ENCODE measurements at regions not wholly inside any gene's neighbourhood (a gene's known extent, or its start where the extent isn't known, plus 50 kb on each side); places are given as distances from the start of the nearest gene placed in this dataset.

- TF ChIP-seq, protein P1, sequence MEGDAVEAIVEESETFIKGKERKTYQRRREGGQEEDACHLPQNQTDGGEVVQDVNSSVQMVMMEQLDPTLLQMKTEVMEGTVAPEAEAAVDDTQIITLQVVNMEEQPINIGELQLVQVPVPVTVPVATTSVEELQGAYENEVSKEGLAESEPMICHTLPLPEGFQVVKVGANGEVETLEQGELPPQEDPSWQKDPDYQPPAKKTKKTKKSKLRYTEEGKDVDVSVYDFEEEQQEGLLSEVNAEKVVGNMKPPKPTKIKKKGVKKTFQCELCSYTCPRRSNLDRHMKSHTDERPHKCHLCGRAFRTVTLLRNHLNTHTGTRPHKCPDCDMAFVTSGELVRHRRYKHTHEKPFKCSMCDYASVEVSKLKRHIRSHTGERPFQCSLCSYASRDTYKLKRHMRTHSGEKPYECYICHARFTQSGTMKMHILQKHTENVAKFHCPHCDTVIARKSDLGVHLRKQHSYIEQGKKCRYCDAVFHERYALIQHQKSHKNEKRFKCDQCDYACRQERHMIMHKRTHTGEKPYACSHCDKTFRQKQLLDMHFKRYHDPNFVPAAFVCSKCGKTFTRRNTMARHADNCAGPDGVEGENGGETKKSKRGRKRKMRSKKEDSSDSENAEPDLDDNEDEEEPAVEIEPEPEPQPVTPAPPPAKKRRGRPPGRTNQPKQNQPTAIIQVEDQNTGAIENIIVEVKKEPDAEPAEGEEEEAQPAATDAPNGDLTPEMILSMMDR (IDR thresholded peaks at IDR 0.05 in 2 of 3, conservative IDR thresholded peaks at IDR 0.05 in 1 of 3; ENCODE audit: borderline replicate concordance in 1 of 3, insufficient read depth in 1 of 3, low read depth in 2 of 3, low read length in 2 of 3): no peak
- TF ChIP-seq CEBPB (IDR thresholded peaks at IDR 0.05; ENCODE audit: low read depth) (no peak), SIN3A (IDR thresholded peaks at IDR 0.05; ENCODE audit: low read depth) (no peak), POLR2AphosphoS5 (IDR thresholded peaks at IDR 0.05; ENCODE audit: low read depth, low read length) (no peak), YY1 (IDR thresholded peaks at IDR 0.05; ENCODE audit: extremely low read depth, insufficient replicate concordance, low read depth, low read length) (no peak), MAX (IDR thresholded peaks at IDR 0.05) (no peak), ATF3 (IDR thresholded peaks at IDR 0.05) (no peak)
These were observed 56.3 kb upstream of the LAPTM4A start for GRCh38 chr2:20107776-20108175.
